ENCODE measurements at regions not wholly inside any gene's neighbourhood (a gene's known extent, or its start where the extent isn't known, plus 50 kb on each side); places are given as distances from the start of the nearest gene placed in this dataset.
"Not testable (repeated sequence)": the region's sequence is repeated elsewhere in the genome, so short reads cannot be mapped to it uniquely, and the experiment has no call there.

DNA sequence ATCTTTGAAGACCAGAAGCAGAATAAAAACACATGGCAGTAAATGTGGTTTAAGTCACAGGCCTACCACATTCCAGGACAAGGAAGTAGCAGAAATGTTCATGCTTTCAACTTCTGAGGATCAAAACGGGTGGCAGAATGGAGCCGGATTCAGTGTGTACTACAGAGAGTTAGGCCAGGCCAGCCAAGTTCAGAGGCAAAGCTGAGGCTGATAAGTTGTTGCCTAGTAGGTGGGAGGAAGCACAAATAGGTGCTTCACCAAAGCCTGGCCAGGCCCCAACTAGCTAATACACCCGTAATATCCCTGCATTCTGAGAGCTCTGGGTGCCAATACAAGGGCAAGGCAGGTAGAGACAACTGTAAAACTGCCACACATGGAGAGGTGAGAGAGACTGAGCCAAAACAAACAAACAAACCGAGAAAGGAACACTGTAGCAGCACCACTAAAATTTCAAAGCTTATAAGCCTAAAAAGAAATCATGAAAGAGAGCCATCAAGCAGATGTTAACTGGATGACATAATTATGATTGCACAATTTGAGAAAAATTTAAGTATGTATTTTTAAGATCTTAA lies 156.4 kb upstream of the CBLB start:
- DNase-seq (ENCODE audit: low read depth), result no peak

- DNase-seq (ENCODE audit: low read depth), result no peak
Observed at GRCh38 chr3:106029954-106030626, 161.3 kb upstream of the CBLB start.

DNA sequence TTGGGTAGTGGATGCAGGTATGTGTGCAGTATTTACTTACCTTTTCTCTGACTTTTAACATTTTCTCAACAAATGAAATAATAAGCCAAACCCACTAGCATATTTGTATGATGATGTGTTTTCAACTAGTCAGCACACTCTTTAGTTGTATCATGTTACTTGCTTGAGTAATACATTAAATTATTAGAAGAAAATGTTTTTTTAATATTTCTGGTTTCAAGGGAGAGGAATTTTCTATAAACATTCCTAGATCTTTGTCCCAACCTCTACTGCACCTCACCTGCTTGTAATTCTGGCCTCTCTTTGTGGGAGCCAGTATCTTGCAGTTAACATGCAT lies 161.8 kb upstream of the CBLB start:
- DNase-seq (ENCODE audit: low read depth), result no peak

DNA sequence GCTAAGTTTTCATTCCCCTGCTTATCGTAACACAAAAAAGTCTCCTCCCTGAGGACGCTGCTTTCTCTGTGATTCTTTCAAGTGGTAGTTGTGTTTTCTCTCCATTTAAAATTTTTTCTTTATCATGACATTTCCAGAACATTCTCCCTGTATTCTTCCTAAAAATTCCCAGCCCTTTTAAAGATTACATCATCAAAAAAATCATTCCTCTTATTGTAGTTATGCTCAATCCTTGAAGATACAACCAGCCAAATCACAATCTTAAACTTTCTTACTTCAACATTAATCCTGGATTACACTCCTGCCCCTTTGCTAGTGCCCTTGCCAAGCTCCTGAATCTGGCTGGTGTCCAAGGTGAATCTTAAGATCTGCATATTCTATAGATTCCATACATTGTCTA lies 163.7 kb upstream of the CBLB start:
- no peak for DNase-seq (ENCODE audit: low read depth)

DNA sequence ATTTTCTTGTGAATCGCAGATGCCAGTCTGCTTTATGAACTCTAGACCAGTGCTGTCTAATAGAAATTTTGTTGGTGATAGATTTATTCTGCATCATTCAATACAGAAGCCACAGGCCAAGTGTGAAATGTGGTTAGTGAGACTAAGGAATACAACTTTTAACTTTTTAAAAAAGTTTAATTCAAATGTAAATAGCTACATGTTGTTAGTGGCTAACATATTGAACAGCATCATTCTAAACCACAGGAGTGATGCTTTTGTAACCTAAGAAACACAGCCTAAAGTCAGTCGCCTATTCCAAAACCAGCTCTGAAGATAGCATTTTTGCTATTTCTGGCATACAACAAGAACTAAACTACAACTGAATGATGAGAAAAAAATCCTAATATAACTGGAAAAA lies 164.8 kb upstream of the CBLB start:
- DNase-seq (ENCODE audit: low read depth), result no peak

DNA sequence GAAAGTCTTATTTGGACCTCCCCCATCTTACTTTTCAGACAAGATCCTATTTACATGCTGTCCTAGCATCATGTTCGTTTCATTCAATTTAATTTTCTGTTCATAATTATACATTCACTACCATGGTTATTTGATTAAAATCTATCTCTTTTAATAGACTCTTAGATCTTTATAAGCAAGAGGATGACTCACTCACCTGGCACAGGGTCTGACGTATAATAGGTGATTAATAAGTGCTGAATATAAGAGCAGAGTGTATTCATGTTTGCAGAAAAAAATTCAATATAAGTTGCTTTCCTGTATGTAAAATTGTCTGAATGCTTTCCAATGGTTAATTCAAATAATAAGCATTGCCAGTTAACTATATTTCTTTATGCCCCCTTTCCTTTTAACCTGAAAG lies 165.5 kb upstream of the CBLB start:
- no peak for DNase-seq (ENCODE audit: low read depth)

- no peak for DNase-seq (ENCODE audit: low read depth)
Observed at GRCh38 chr3:106035619-106036018, 166.8 kb upstream of the CBLB start.

GRCh38 chr3:106036696-106037095 lies 167.9 kb upstream of the CBLB start:
- no peak for DNase-seq (ENCODE audit: low read depth)

GRCh38 chr3:106047221-106047620 lies 178.4 kb upstream of the CBLB start:
- no peak for DNase-seq (ENCODE audit: low read depth)

GRCh38 chr3:106048946-106049481 lies 180.2 kb upstream of the CBLB start:
- DNase-seq (ENCODE audit: low read depth), result no peak

- no peak for DNase-seq (ENCODE audit: low read depth)
Observed at GRCh38 chr3:106049821-106050220, 181.0 kb upstream of the CBLB start.

DNA sequence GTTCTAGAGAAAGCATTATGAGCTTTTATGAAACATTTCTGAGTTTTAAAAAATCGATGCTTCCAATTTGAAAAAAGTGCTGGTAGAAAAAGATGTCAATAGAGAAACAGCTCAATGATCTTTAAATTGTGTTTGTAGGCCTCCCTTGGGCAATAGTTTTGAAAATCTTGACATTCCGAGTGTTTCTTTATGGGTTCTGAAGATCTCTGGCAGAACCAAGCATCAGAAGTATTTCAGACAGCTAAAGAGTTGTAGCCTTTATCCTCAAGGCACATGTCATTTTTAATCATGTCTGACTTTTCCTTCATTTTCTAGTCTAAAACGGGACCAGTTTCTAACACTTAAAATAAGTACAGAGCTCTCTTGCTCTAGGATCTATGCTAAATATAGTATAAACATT lies 188.1 kb upstream of the CBLB start:
- DNase-seq (ENCODE audit: low read depth), result no peak

DNA sequence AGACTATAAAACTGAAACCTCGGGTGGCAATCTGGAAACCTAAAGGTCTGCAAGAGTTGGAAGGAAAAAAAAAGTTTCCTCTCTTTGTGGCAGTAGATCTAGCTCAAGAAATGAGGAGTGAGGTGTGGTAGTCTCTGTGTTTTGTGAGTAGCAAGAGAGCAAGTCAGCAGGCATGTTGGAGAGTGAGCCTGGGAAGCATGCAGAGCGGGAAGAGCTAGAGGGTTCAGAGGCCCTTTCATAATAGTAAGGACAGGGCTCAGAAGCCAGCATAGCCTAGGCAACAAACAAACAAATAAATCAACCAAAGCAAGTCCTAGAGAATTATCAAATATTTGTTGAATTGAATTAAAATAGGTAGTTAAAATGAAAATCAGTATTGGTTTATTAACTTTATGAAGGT lies 189.7 kb upstream of the CBLB start:
- DNase-seq (ENCODE audit: low read depth), result no peak

GRCh38 chr3:106059953-106060517 lies 191.2 kb upstream of the CBLB start:
- no peak for DNase-seq (ENCODE audit: low read depth)

DNA sequence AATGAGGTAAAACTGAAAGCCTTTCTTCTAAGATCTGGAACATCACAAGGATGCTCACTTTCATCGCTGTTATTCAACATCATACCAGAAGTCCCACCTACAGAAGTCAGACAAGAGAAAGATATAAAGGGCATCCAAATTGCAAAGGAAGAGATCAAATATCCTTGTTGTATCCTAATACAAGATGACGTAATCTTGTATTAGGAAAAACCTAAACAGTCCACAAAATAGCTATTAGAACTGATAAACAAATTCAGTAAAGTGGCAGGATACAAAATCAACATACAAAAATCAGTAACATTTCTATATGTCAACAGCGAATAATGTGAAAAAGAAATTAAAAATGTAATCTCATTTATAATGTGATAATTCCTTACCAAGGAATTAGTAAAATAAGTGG lies 195.1 kb upstream of the CBLB start:
- no peak for DNase-seq (ENCODE audit: low read depth)

DNA sequence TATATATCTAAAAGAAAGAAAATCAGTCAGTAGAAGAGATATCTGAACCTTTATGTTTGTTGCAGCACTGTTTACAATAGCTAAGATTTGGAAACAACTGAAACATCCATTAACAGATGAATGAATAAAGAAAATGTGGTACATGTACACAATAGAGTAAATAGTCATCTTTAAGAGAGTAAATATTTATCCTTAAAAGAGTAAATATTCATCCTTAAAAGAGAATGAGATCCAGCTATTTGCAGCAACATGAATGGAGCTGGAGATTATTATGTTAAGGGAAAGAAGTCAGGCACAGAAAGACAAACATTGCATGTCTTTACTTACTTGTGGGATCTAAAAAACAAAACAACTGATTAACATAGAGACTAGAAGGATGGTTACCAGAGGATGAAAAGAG lies 197.0 kb upstream of the CBLB start:
- no peak for DNase-seq (ENCODE audit: low read depth)

- DNase-seq (ENCODE audit: low read depth), result no peak
Observed at GRCh38 chr3:106067711-106068110, 198.9 kb upstream of the CBLB start.

DNA sequence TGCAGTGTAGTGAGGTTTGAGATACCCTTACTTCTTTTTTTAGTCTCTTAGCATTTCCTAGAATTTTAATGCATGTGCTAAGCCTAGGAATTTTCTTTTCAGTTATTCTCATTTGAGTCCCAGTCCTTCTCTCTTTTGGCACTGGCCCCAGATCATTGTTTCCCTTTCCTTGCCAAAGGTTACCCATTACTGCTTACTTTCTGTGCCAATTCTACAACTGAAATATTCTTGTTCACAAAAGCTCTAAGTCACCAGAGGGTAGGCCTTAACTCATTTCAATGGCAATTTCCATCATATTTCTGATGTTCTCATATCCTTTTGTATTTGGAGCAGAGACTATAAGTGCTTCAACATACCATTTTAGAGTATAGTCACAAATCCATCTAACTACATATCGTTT lies 199.6 kb upstream of the CBLB start:
- DNase-seq (ENCODE audit: low read depth), result no peak

- no peak for DNase-seq (ENCODE audit: low read depth)
Observed at GRCh38 chr3:106068795-106069194, 200.0 kb upstream of the CBLB start.

DNA sequence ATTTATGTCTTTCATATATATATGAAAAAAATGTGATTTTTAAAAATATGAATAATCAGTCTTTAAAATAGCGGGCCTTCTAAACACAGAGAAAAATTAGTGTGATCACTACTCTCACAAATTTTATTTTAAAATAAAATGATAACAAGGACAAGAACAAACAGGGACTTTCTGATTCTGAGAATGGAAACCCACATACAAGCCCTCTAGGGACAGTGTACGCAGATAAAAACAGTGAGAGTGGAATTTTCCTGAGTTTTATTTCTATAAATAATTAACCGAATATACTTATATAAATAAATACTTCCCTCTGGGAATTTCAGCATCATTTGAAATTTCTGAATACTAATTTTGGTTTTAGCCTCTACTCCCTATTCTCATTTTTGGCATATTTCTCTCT lies 201.4 kb upstream of the CBLB start:
- DNase-seq (ENCODE audit: low read depth), result no peak

DNA sequence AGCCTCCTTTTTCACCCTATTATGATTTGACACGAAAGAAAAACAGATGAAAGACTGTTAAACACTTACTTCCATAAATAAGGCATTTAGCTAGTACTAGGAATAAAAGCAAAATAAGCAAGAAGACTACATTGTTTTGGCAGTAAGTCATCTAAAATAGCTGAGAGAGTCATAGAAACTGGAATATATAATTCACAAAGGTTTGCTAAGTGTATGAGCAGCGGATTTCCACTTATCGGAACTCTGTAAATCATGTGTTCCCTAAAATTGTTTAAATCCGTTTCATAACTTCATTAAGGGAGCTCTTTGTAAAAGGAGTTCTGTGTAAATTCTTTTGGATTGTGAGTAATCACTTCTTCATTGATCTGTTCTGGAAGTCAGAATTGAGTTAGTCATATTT lies 202.5 kb upstream of the CBLB start:
- DNase-seq (ENCODE audit: low read depth), result no peak

GRCh38 chr3:106072596-106072995 lies 203.8 kb upstream of the CBLB start:
- DNase-seq (ENCODE audit: low read depth), result not testable (repeated sequence)

GRCh38 chr3:106073806-106074205 lies 205.0 kb upstream of the CBLB start:
- DNase-seq (ENCODE audit: low read depth), result not testable (repeated sequence)

DNA sequence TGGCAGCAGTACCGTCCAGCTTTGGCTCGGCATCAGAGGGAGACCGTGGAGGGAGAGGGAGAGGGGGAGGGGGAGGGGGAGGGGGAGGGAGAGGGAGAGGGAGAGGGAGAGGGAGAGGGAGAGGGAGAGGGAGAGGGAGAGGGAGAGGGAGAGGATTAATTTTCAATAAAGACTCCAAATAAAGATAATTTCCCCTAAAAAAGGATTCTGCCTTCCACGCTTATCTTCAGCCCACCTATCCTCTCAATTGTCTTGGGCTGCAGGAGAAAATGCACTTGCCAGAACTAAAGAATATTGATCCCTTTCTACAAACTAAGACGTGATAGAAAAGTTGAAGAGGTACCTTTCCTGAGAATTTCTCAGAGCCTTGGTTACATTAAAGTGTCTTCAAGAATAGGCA lies 206.9 kb upstream of the CBLB start:
- not testable (repeated sequence) for DNase-seq (ENCODE audit: low read depth)

Data from activated T-helper 1 cell treated with Interleukin-2 at 50 U/mL for 16 hours (primary cell).